CD4-positive, alpha-beta T cell treated with Interleukin-2 at 100 ng/mL for 4 hours (primary cell): ENCODE measurements at regions not wholly inside any gene's neighbourhood (a gene's known extent, or its start where the extent isn't known, plus 50 kb on each side); places are given as distances from the start of the nearest gene placed in this dataset.
A peak's percentile ranks its signal among the peaks of the same experiment; 100 is the strongest.
"Not testable (repeated sequence)": the region's sequence is repeated elsewhere in the genome, so short reads cannot be mapped to it uniquely, and the experiment has no call there.

Experiments used
- DNase-seq: peaks from one replicate; pipeline ENCODE4 v3.0.0-alpha.2; 2020; ENCODE audit warnings: low spot score

GRCh38 chr2:132220589-132220988, 58.8 kb upstream of the ANKRD30BL start:
- not testable (repeated sequence) for DNase-seq

GRCh38 chr2:132221886-132222285, 60.1 kb upstream of the ANKRD30BL start:
- not testable (repeated sequence) for DNase-seq

GRCh38 chr2:132252191-132252893, 90.6 kb upstream of the ANKRD30BL start:
- no peak for DNase-seq

- no peak for DNase-seq
Observed at GRCh38 chr2:132252894-132253264, 91.1 kb upstream of the ANKRD30BL start.

- DNase-seq = no peak
Observed at GRCh38 chr2:132253496-132254305, 91.9 kb upstream of the ANKRD30BL start.

- DNase-seq = not testable (repeated sequence)
Observed at GRCh38 chr2:132254306-132254919, 92.7 kb upstream of the ANKRD30BL start.

- DNase-seq = no peak
Observed at GRCh38 chr2:132255714-132256113, 94.0 kb upstream of the ANKRD30BL start.

- no peak for DNase-seq
Observed at GRCh38 chr2:132256251-132256902, 94.6 kb upstream of the ANKRD30BL start.

- DNase-seq = not testable (repeated sequence)
Observed at GRCh38 chr2:132256903-132257300, 95.2 kb upstream of the ANKRD30BL start.

- DNase-seq = not testable (repeated sequence)
Observed at GRCh38 chr2:132257301-132258171, 95.8 kb upstream of the ANKRD30BL start.

GRCh38 chr2:132259276-132259675, 97.5 kb upstream of the ANKRD30BL start:
- DNase-seq = not testable (repeated sequence)

- not testable (repeated sequence) for DNase-seq
Observed at GRCh38 chr2:132265595-132265994, 103.8 kb upstream of the ANKRD30BL start.

GRCh38 chr2:132267105-132267497, 105.3 kb upstream of the ANKRD30BL start:
- DNase-seq = no peak

- peak; percentile 12 for DNase-seq
Observed at GRCh38 chr2:132267498-132268283, 105.9 kb upstream of the ANKRD30BL start.

GRCh38 chr2:132268284-132268976, 106.7 kb upstream of the ANKRD30BL start:
- DNase-seq = peak; percentile 49

GRCh38 chr2:132268977-132269523, 107.3 kb upstream of the ANKRD30BL start:
- no peak for DNase-seq

GRCh38 chr2:132270255-132270654, 108.5 kb upstream of the ANKRD30BL start:
- DNase-seq = no peak

- DNase-seq = no peak
Observed at GRCh38 chr2:132270981-132271546, 109.3 kb upstream of the ANKRD30BL start.

- not testable (repeated sequence) for DNase-seq
Observed at GRCh38 chr2:132271794-132272193, 110.0 kb upstream of the ANKRD30BL start.
